ENCODE measurements at regions not wholly inside any gene's neighbourhood (a gene's known extent, or its start where the extent isn't known, plus 50 kb on each side); places are given as distances from the start of the nearest gene placed in this dataset.

DNA sequence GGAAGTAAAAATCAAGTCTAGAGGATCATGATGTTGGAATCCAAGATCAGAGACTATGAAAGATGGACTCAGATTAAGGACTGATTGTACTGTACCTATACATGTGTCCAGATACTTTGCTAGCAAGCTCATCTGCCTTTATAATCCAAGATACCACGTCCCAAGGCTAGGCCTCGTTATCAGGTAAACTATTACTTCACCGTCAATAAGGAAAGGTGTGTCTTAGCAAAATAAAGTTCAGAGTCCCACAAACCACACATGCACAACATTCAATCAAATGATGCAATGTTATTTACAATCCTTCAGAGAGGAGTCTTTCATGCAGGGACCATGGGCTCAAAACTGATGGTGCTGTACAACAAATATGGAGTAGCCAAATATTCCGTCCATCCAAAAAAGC is 1092.9 kb downstream of the IGSF11 start:
- no peak overlapping the region for H3K27ac ChIP-seq (ENCODE audit: low read depth)
- Mint-ChIP-seq H3K4me1 (no peaks in the 10 kb centered on the region), H3K36me3 (ENCODE audit: low read depth) (no peaks in the 10 kb centered on the region), H3K9me3 (no peaks in the 10 kb centered on the region), H3K4me3 (no peak overlapping the region), H3K27me3 (ENCODE audit: insufficient read depth, low read depth, poor library complexity) (peaks cover 3% of the 10 kb centered on the region), H3K27ac (no peak overlapping the region)
- ATAC-seq (no peak), DNase-seq (ENCODE audit: low spot score) (no peak)
- H3K27me3 ChIP-seq (ENCODE audit: insufficient read depth), result no peaks in the 10 kb centered on the region
- no peak overlapping the region for H3K4me2 ChIP-seq
- no peaks in the 10 kb centered on the region for H3K79me2 ChIP-seq (replicated peaks; ENCODE audit: insufficient read depth)
- TF ChIP-seq, protein P1, sequence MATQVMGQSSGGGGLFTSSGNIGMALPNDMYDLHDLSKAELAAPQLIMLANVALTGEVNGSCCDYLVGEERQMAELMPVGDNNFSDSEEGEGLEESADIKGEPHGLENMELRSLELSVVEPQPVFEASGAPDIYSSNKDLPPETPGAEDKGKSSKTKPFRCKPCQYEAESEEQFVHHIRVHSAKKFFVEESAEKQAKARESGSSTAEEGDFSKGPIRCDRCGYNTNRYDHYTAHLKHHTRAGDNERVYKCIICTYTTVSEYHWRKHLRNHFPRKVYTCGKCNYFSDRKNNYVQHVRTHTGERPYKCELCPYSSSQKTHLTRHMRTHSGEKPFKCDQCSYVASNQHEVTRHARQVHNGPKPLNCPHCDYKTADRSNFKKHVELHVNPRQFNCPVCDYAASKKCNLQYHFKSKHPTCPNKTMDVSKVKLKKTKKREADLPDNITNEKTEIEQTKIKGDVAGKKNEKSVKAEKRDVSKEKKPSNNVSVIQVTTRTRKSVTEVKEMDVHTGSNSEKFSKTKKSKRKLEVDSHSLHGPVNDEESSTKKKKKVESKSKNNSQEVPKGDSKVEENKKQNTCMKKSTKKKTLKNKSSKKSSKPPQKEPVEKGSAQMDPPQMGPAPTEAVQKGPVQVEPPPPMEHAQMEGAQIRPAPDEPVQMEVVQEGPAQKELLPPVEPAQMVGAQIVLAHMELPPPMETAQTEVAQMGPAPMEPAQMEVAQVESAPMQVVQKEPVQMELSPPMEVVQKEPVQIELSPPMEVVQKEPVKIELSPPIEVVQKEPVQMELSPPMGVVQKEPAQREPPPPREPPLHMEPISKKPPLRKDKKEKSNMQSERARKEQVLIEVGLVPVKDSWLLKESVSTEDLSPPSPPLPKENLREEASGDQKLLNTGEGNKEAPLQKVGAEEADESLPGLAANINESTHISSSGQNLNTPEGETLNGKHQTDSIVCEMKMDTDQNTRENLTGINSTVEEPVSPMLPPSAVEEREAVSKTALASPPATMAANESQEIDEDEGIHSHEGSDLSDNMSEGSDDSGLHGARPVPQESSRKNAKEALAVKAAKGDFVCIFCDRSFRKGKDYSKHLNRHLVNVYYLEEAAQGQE (IDR thresholded peaks at IDR 0.05; ENCODE audit: unreplicated experiment), result no peak
- TF ChIP-seq, protein P2, sequence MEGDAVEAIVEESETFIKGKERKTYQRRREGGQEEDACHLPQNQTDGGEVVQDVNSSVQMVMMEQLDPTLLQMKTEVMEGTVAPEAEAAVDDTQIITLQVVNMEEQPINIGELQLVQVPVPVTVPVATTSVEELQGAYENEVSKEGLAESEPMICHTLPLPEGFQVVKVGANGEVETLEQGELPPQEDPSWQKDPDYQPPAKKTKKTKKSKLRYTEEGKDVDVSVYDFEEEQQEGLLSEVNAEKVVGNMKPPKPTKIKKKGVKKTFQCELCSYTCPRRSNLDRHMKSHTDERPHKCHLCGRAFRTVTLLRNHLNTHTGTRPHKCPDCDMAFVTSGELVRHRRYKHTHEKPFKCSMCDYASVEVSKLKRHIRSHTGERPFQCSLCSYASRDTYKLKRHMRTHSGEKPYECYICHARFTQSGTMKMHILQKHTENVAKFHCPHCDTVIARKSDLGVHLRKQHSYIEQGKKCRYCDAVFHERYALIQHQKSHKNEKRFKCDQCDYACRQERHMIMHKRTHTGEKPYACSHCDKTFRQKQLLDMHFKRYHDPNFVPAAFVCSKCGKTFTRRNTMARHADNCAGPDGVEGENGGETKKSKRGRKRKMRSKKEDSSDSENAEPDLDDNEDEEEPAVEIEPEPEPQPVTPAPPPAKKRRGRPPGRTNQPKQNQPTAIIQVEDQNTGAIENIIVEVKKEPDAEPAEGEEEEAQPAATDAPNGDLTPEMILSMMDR (conservative IDR thresholded peaks at IDR 0.05; ENCODE audit: low read depth in 2 of 2), result no peak
- TF ChIP-seq, protein P3, sequence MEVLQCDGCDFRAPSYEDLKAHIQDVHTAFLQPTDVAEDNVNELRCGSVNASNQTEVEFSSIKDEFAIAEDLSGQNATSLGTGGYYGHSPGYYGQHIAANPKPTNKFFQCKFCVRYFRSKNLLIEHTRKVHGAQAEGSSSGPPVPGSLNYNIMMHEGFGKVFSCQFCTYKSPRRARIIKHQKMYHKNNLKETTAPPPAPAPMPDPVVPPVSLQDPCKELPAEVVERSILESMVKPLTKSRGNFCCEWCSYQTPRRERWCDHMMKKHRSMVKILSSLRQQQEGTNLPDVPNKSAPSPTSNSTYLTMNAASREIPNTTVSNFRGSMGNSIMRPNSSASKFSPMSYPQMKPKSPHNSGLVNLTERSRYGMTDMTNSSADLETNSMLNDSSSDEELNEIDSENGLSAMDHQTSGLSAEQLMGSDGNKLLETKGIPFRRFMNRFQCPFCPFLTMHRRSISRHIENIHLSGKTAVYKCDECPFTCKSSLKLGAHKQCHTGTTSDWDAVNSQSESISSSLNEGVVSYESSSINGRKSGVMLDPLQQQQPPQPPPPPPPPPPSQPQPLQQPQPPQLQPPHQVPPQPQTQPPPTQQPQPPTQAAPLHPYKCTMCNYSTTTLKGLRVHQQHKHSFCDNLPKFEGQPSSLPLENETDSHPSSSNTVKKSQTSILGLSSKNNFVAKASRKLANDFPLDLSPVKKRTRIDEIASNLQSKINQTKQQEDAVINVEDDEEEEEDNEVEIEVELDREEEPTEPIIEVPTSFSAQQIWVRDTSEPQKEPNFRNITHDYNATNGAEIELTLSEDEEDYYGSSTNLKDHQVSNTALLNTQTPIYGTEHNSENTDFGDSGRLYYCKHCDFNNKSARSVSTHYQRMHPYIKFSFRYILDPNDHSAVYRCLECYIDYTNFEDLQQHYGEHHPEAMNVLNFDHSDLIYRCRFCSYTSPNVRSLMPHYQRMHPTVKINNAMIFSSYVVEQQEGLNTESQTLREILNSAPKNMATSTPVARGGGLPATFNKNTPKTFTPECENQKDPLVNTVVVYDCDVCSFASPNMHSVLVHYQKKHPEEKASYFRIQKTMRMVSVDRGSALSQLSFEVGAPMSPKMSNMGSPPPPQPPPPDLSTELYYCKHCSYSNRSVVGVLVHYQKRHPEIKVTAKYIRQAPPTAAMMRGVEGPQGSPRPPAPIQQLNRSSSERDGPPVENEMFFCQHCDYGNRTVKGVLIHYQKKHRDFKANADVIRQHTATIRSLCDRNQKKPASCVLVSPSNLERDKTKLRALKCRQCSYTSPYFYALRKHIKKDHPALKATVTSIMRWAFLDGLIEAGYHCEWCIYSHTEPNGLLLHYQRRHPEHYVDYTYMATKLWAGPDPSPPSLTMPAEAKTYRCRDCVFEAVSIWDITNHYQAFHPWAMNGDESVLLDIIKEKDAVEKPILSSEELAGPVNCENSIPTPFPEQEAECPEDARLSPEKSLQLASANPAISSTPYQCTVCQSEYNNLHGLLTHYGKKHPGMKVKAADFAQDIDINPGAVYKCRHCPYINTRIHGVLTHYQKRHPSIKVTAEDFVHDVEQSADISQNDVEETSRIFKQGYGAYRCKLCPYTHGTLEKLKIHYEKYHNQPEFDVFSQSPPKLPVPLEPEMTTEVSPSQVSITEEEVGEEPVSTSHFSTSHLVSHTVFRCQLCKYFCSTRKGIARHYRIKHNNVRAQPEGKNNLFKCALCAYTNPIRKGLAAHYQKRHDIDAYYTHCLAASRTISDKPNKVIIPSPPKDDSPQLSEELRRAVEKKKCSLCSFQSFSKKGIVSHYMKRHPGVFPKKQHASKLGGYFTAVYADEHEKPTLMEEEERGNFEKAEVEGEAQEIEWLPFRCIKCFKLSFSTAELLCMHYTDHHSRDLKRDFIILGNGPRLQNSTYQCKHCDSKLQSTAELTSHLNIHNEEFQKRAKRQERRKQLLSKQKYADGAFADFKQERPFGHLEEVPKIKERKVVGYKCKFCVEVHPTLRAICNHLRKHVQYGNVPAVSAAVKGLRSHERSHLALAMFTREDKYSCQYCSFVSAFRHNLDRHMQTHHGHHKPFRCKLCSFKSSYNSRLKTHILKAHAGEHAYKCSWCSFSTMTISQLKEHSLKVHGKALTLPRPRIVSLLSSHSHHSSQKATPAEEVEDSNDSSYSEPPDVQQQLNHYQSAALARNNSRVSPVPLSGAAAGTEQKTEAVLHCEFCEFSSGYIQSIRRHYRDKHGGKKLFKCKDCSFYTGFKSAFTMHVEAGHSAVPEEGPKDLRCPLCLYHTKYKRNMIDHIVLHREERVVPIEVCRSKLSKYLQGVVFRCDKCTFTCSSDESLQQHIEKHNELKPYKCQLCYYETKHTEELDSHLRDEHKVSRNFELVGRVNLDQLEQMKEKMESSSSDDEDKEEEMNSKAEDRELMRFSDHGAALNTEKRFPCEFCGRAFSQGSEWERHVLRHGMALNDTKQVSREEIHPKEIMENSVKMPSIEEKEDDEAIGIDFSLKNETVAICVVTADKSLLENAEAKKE (CRISPR knock-in tag; IDR thresholded peaks at IDR 0.05), result no peak
- no peak for TF ChIP-seq NANOG (IDR thresholded peaks at IDR 0.05; ENCODE audit: borderline replicate concordance)
- TF ChIP-seq EZH2 (IDR thresholded peaks at IDR 0.05; ENCODE audit: low read depth, unreplicated experiment), result no peak
- no peak for TF ChIP-seq POLR2AphosphoS5 (IDR thresholded peaks at IDR 0.05; ENCODE audit: low read depth)
- TF ChIP-seq JUNB (IDR thresholded peaks at IDR 0.05; ENCODE audit: unreplicated experiment), result no peak
- TF ChIP-seq CREB1 (CRISPR knock-in tag; IDR thresholded peaks at IDR 0.05; ENCODE audit: low read depth), result no peak
- TF ChIP-seq, protein P4, sequence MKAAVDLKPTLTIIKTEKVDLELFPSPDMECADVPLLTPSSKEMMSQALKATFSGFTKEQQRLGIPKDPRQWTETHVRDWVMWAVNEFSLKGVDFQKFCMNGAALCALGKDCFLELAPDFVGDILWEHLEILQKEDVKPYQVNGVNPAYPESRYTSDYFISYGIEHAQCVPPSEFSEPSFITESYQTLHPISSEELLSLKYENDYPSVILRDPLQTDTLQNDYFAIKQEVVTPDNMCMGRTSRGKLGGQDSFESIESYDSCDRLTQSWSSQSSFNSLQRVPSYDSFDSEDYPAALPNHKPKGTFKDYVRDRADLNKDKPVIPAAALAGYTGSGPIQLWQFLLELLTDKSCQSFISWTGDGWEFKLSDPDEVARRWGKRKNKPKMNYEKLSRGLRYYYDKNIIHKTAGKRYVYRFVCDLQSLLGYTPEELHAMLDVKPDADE (IDR thresholded peaks at IDR 0.05), result no peak
- TF ChIP-seq EZH2phosphoT487 (IDR thresholded peaks at IDR 0.05; ENCODE audit: unreplicated experiment), result no peak
- no peak for TF ChIP-seq ZNF114 (CRISPR knock-in tag; IDR thresholded peaks at IDR 0.05)
- TF ChIP-seq STAT1 (IDR thresholded peaks at IDR 0.05; ENCODE audit: unreplicated experiment), result no peak
- TF ChIP-seq ZNF331 (CRISPR knock-in tag; IDR thresholded peaks at IDR 0.05; ENCODE audit: low read depth), result no peak
- H3K4me3 ChIP-seq, result no peak overlapping the region
- no peaks in the 10 kb centered on the region for H4K20me1 ChIP-seq (replicated peaks; ENCODE audit: insufficient read depth)
- no peaks in the 10 kb centered on the region for H3K36me3 ChIP-seq (ENCODE audit: insufficient read depth)
- H3F3A ChIP-seq (replicated peaks; ENCODE audit: low read depth), result no peaks in the 10 kb centered on the region
- H2AFZ ChIP-seq, result no peak overlapping the region
- no peaks in the 10 kb centered on the region for H3K4me1 ChIP-seq (ENCODE audit: insufficient read depth)
- peaks cover 10% of the 10 kb centered on the region for H3K9me2 ChIP-seq (ENCODE audit: insufficient read depth)

All from GM23338 (cell line).